ENCODE measurements at regions not wholly inside any gene's neighbourhood (a gene's known extent, or its start where the extent isn't known, plus 50 kb on each side); places are given as distances from the start of the nearest gene placed in this dataset.

DNA sequence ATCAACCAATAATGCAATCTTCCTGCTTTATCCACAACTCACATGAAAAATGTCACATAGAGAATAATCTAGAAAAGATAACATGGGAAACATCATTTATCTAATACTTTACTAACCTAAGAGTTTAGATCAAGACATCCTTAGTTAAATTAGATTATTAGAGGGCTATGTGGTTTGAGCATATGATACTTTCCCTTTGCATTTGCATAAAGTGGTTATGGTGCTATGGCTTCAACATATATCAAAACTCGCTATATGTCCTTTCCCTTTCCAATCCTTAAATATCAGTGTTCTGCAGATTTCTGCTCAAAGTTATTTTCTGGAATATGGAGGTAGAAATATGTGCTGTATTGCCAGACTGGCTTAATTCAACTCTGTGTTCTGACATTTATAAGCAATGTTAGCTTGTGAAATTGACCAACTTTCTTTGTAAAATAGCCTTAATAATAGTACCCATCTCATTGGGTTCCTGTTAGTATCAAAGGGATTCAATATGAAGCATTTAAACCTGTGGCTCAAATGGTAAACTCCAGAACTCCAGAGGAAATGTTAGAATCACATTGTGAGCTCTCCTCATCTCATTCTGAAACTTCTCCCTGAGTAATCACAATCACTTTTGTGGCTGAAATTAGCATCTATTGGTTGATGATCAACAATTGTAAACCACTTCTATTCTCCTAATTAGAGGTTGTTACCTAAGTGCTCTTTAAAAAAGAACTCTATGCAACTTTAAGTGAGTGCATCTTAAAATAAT, 1089.9 kb upstream of the SLC39A10 start:
- TF ChIP-seq FOXM1 (IDR thresholded peaks at IDR 0.05; ENCODE audit: borderline replicate concordance, low read depth): no peak
- TF ChIP-seq TEAD4 (IDR thresholded peaks at IDR 0.05): no peak
- TF ChIP-seq, protein P1, sequence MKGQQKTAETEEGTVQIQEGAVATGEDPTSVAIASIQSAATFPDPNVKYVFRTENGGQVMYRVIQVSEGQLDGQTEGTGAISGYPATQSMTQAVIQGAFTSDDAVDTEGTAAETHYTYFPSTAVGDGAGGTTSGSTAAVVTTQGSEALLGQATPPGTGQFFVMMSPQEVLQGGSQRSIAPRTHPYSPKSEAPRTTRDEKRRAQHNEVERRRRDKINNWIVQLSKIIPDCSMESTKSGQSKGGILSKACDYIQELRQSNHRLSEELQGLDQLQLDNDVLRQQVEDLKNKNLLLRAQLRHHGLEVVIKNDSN (IDR thresholded peaks at IDR 0.05): no peak
- no peak for TF ChIP-seq NFIC (IDR thresholded peaks at IDR 0.05)
- no peak for TF ChIP-seq YY1 (IDR thresholded peaks at IDR 0.05; ENCODE audit: low read depth)
